DMS153 treated with DMSO at 0.1 percent for 48 hours (cell line): ENCODE measurements at regions not wholly inside any gene's neighbourhood (a gene's known extent, or its start where the extent isn't known, plus 50 kb on each side); places are given as distances from the start of the nearest gene placed in this dataset.
A peak's percentile ranks its signal among the peaks of the same experiment; 100 is the strongest.

ENCODE experiments used
- DNase-seq: peaks from one replicate; lab custom pipeline; 2025; ENCODE audit not compliant: unreplicated experiment; lab: John Stamatoyannopoulos, UW

GRCh38 chr20:46811224-46812084, 83.2 kb upstream of the EYA2 start:
- peak; percentile 61 for DNase-seq

DNA sequence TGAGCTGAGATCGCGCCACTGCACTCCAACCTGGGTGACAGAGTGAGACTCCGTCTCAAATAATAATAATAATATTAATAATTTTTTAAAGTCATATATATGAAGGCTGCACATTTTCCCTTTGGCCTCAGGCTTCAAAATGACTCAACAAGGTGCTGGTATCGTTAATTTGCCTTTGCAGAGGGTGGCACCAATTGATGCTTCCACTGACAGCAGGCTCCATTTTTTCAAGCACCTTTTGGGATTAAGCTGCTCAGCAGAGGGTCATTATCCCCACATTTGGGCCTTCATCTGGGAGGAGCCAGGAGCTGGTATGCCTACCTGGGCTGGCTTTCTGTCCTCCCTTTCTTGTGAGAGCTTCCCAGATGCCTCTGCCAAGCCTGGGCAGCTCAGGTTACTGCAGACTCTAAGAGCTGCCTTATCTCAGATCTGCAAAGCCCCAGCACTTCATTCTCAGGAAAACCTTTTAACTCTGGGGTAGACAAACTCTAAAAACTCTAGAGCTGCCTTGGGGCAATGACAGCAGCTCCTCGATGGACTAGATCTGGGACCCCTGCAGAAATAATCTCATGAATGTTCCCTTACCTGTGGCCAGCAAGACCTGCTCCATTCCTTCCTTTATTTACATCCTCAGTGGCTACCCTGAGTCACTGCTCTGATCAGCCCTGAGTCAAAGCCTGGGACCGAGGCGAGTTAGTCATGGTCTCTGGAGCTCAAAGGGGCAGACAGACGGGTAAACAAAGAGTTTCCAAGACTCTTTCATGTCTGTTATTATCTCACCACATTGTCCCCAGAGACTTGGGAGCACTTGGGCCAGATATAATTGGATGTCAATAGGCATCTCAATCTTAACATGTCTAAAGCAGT, 80.0 kb upstream of the EYA2 start:
- DNase-seq, result peak; percentile 21

GRCh38 chr20:46816097-46816496, 78.5 kb upstream of the EYA2 start:
- no peak for DNase-seq

DNA sequence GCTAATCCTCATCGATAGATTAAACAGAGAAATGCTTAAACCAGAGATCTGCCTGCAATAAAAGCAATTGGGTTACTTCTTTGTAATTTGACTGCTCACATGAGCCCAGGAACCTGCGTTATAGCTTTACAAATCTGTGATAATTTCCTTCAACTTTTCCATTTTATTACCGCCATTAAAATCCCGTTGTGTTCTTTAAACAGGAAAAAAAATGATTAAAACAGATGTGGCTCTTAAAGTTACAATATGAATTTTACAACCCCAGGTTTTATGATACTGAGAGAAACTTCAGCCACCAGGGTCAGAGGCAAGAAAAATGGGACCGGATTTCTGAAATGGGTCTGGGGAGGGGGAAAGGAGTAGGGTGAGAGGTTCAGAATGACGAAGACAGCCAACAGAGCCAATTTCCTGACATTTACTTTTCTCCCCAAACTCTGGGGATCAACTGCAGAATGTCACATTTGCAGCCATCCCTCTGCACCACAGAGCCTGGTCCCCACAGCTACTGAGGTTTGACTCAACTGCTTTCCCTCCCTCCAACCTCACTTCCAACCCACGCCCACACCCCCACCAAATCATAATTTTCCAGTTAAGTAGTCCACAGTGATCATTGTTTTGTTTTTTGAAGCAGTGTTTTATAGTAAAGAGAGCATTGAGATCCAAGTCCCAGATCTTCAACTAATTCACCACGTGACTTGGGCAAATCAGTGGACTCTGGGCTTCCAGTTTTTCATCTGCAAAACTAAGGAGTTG, 77.6 kb upstream of the EYA2 start:
- DNase-seq, result no peak

DNA sequence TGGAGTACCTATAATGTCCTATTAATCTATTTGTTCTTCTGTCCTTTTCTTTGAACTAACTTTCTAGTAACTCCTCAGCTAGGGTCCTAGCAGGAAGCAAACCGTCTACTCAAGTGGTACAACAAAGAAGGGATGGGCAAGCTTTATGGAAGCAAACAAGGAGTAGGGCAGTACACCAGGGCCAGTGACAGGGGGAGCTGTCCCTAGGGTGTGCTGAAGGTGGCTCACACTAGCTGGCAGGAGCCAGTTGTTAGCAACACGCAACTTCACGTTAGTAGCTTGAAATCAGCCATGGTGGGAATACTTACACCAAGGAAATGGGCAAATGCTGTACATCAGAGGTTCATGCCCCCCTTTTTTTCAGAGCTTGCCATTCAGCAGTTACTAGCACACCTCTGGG, 74.0 kb upstream of the EYA2 start:
- peak; percentile 25 for DNase-seq

DNA sequence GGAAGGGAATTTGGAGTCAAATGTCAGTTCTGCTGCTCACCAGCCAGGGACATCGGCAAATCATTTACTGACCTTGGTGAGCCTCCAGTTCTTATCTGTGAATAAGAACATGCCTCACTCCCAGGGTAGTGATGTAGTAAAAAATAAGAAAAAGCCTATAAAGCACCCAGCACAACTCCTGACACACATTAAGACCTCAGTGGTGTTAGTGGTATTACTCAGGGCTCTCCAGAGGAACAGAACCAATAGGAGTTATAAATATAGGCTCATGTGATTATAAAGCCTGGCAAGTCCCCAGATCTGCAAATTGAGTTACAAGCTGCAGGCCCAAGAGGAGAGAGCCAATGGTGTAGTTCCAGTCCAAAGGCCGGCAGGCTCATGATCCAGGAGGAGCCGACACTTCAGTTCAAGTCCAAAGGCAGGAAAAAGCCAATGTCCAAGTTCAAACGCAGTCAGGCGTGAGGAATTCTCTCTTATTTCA, 71.3 kb upstream of the EYA2 start:
- DNase-seq, result no peak

DNA sequence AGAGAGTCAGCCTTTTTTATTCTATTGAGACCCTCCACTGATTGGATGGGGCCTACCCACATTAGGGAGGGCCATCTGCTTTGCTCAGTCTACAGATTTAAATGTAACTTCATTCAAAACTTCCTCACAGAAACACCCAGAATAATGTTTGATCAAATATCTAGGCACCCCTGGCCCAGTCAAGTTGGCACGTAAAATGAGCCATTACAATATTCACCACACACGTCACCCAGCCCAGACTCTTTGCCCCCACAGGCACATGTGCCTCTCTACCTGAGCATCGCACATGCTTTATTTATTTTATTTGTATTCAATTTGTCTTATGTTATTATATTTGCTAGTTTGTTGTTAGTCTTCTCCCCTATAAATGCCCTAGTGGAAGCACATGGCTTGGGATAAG, 70.9 kb upstream of the EYA2 start:
- no peak for DNase-seq

GRCh38 chr20:46826343-46826984, 68.2 kb upstream of the EYA2 start:
- no peak for DNase-seq

GRCh38 chr20:46827718-46828458, 66.8 kb upstream of the EYA2 start:
- no peak for DNase-seq

GRCh38 chr20:46828471-46828870, 66.2 kb upstream of the EYA2 start:
- no peak for DNase-seq

DNA sequence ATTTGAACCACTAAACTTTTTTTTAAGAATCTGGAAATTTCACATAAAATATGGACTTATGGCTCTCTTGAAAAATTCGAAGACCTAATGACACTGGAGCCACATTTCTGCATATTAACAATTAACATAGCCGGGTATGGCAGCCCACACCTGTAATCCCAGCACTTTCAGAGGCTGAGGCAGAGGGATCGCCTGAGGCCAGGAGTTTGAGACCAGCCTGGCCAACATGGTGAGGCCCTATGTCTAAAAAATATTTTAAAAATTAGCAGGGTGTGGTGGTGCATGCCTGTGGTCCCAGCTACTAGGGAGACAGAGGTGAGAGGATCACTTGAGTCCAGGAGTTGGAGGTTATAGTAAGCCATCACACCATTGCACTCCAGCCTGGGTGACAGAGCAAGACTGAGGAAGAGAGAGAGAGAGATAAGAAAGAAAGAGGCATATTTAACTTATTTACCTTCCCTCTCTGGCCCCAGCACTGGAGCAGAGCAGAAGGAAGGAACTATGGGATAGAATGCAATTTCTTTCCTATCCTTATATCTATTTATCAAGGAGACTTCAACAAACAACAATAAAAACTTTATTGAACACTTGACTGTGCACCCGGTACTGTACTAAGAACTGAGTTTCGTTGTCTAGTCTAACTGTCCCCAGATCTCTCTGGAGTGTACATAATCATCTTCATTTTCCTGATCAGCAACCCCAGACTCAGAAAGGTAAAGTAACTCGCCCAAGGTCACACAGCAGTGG, 63.6 kb upstream of the EYA2 start:
- DNase-seq, result no peak

DNA sequence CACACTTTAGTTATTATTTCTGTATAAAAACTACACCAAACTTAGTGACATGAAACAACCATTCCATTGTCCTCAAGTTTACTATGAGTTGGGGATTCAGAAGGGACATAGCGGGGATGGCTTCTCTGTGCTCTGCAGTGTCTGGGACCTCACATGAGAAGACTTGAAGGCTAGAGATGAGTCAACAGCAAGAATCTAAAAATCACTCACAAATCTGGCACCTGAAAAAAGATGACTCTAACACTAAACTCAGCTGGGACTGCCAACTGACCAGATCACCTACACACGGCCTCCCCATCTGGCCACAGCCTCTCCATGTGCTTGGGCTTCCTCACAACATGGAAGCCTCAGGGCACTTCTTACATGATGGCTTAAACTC, 63.0 kb upstream of the EYA2 start:
- DNase-seq, result no peak

- no peak for DNase-seq
Observed at GRCh38 chr20:46832555-46832954, 62.1 kb upstream of the EYA2 start.

DNA sequence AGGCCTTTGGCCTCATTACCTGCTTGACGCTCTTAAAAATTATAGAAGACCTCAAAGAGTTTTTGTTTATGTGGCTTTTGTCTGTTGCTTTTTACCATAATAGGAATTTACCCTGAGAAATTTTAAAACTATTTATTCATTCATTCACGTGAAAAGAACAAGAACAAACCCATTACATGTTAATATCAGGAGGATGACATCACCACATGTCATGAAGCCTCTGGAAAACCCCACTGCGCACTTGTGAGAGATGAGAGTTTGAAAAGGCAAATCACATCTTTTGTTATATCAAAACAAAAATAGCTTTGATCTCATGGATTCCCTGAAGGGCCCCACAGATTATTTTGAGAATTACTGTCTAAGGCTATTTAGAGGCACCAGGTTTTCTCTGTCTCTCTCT, 61.3 kb upstream of the EYA2 start:
- no peak for DNase-seq

DNA sequence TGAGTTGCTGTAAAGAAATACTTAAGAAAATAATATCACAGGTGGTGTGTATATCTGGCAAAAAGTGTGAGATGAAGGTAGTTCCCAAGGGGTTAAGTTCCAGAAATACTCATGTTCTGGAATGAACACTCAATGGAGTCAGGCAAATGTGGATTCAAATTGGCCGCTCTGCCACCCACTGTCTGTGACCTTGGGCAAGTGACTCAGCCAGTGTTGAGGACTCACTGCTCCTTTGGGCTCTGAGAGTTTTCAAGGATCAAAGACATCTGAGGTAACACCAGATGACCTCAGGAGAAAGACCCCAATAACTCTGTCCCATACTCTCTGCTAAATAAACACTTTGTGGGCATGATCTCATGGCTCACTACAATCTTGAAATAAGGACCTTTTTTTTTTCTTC, 59.2 kb upstream of the EYA2 start:
- DNase-seq, result no peak

DNA sequence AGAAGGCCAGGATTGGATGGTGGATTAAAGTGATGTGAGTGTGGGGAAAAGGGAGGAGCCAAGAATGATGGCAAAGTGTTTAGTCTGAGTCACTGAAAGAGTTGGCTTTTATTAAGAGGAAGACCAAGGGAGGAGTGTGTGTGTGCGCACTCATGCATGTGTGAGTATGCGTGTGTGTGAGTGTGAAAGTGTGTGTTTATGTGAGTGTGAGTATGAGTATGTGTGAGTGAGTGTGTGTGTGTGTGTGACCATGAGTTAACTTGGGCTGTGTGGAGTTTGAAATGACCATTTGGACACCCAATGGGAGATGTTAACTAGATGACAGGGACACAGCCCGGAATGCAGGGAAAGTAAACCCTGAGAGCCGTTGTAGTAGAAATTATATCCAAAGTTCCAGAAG, 57.6 kb upstream of the EYA2 start:
- no peak for DNase-seq

- DNase-seq, result no peak
Observed at GRCh38 chr20:46838011-46838410, 56.6 kb upstream of the EYA2 start.

DNA sequence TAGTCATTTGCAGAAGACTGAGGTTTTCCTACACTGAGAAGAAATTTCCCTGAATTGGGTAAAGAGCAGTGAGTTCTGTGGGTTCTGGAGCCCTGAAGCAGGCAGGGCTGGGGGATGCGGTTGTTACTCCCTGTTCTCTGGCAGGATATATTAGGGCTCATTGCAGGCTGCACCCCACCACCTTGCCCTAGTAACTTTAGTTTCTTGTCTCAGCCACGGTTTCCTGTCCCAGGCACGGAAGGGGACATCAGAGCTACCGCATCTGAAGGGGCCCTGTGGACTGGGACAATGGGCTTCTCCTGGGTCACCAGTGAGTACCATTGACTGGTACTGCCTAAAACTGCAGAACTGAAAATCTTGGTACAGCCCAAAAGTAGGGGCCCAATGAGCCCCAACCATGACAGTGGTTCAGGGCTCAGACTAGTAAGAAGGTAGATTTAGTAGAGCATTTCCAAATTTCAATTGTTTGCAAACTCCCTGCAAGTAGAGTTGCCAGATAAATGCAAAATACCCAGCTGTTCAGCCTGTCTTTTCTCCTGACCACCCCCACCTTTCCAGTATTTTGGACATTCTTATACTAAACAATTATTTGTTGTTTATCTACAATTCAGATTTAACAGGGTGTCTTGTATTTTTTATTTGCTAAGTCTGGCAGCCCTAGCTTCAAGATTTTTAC, 54.5 kb upstream of the EYA2 start:
- DNase-seq, result no peak
